PC-9 (cell line): ENCODE measurements at regions not wholly inside any gene's neighbourhood (a gene's known extent, or its start where the extent isn't known, plus 50 kb on each side); places are given as distances from the start of the nearest gene placed in this dataset.

ENCODE experiments used
- EZH2 ChIP-seq: fragments of 200-600 bp; sonication (generic); IDR thresholded peaks from 2 replicates; pipeline ENCODE4 v1.8.0; 2017; ENCODE audit warnings: antibody characterized with exemption, low read depth
- TF ChIP-seq, protein P1 (sequence below): fragments of 200-600 bp; sonication (generic); conservative IDR thresholded peaks from 2 replicates; pipeline ENCODE4 v1.6.1; 2017; ENCODE audit warnings: mixed run types, antibody characterized with exemption, mild to moderate bottlenecking, moderate library complexity

DNA sequence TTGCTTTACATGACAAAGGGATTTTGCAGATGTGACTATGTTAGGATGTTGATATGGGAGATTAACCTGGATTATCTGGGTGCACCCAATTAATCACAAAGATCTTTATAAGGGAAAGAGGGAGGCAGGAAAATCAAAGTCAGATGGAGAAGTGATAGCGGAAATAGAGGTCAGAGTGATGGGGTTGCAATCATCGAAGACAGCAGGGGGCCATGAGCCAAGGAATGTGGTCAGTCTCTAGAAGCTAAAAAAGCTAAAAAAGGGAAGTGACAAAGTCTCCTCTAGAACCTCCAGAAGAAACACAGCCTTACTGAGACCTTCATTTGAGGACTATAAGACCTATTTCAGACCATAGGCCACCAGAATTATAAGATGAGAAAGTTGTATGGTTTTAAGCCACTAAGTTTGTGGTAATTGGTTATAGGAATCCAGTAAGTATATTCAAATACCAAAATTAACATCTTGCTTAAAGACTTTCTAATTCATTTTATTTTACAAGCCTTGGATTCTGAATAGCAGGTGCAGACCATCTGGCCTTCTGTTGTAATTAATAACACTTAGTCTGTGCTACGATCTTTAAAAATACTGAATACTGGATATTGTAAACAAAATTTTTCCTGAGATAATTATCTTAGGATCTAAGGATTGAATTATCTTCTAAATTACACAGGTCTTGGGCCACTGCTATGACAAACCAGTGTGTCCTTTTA is 493.4 kb upstream of the PCDH20 start:
- TF ChIP-seq, protein P1, sequence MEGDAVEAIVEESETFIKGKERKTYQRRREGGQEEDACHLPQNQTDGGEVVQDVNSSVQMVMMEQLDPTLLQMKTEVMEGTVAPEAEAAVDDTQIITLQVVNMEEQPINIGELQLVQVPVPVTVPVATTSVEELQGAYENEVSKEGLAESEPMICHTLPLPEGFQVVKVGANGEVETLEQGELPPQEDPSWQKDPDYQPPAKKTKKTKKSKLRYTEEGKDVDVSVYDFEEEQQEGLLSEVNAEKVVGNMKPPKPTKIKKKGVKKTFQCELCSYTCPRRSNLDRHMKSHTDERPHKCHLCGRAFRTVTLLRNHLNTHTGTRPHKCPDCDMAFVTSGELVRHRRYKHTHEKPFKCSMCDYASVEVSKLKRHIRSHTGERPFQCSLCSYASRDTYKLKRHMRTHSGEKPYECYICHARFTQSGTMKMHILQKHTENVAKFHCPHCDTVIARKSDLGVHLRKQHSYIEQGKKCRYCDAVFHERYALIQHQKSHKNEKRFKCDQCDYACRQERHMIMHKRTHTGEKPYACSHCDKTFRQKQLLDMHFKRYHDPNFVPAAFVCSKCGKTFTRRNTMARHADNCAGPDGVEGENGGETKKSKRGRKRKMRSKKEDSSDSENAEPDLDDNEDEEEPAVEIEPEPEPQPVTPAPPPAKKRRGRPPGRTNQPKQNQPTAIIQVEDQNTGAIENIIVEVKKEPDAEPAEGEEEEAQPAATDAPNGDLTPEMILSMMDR: no peak
- TF ChIP-seq EZH2: no peak
